Umbilical cord (tissue), 1 donor: ENCODE measurements at regions not wholly inside any gene's neighbourhood (a gene's known extent, or its start where the extent isn't known, plus 50 kb on each side); places are given as distances from the start of the nearest gene placed in this dataset.
A peak's percentile ranks its signal among the peaks of the same experiment; 100 is the strongest.
"Not testable (repeated sequence)": the region's sequence is repeated elsewhere in the genome, so short reads cannot be mapped to it uniquely, and the experiment has no call there.

Experiments
- DNase-seq: peaks from one replicate; pipeline ENCODE4 v3.0.0-alpha.2; 2015; ENCODE audit warnings: low spot score

DNA sequence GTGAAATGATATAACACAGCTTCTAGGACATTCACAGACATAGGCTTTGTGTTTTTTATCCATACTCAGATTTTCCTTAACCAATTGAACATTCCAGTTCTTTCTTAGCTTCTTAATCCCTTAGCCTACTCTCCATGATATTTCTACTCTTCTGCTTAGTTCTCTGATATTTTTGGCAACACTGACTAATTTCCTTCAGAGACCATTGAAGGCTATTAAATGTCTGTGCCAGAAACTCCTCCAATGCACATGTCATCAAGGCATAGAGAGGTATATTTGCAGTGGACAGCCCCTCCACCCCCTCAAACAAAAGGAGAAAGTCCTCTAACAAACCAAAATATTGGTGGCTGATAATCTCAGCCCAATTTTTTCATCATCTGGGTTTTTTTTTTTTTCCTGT, 105.9 kb upstream of the TSC22D2 start:
- peak; percentile 17 for DNase-seq

DNA sequence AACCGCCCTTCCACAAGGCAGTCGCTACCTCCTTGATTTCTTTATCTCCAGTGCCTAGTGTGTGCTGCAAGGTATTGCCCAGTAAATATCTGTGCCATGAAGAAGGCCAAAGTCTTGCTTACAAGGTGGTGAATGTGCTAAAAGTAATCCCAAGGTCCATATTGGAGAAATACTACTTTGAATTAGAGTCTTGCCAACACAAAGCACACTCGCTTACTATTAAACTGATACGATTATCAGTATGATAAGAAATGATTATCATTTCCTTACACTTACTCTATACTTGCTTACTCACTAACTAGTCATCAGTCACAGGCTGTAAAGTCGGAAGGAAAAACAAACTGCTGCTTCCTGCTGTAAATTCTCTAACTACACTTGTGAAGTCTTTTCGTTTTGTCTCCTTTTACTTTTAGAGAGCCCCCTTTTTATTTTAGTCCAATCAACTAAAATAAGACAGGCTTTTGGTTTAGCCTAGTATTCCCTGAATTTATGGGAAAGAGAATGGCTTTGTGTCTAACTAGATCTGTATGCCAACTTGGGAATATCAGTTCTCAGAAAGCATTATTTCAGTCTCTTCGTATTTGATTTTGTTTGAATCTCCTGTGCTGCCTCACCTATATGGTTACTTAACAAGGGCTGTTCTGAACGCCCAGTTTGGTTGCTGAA, 107.1 kb upstream of the TSC22D2 start:
- DNase-seq = no peak

DNA sequence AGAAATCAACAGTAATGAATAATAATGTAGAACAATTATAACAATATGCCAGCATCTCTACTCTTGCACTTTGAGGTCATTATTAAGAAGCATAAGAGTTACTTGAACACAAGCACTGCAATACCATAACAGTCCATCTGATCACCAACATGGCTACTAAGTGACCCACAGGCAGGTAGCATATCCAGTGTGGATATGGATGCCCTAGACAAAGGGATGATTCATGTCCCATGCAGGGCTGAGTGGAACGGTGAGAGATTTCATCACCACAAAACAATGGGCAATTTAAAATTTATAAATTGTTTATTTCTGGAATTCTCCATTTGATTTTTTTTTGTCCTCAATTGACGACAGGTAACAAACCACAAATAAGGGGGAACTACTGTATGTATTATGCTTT, 107.7 kb upstream of the TSC22D2 start:
- no peak for DNase-seq

DNA sequence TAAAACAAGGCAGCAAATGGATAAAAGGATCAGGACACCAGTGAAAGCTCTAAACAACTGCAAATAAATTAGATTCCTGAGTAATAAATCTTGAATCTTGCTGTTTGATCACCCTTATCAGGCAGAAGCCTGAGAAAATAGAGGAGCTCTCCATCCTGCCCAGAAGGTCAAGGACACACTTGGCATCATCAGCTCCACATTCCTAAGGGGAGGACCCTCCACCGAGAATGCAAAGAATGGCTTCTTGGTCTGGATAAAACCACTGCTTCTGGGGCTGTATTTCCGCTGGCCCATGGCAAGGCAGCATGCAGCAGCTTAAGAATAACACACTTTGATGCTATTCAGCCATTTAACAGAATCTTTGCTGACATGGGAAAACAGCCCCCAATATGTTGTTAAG, 108.9 kb upstream of the TSC22D2 start:
- DNase-seq = peak; percentile 20

DNA sequence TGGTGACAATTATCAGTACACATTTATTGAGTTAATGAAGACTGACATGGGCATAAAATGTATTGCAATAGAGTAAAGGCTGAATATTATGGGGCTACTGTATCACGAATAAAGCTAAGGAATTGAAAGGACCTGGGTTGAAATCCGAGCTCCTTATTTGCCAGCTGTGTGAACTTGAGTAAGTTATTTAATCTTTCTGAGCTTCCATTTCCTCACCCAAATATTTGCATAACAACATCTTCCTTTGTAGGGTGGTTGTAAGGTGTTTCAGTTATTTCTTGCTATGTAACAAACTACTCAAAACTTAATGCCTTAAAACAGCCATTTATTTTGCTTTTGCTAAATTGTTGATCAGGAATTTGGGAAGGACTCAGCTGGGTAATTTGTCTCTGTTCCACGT, 111.1 kb upstream of the TSC22D2 start:
- DNase-seq = no peak

DNA sequence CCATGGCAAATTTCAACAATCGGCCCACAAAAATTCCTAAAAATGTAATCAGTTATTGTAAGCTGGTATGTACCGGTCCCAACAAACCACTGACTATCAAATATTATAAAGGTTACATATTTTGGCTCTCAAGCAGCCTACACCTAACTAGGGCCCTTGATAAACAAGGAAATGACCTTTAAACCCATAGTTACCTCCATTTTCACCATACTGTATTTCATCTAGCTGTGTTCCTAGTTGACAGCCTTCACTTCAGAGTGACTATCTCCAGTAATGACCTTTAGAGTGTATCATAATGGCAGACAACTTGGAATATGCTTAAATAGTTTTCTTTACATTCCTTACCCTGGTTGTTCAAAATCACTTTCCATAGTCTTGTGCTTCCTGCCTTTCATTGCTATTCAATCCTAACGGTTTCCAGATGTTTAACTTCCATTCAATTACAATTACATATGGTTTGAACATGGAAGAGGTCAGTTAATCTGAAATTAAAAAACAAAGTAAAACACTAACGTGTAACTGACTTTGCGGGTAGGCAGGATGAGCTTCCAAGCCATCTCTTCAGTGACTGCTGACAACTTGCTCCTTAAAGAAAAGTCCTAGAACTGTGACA, 111.9 kb upstream of the TSC22D2 start:
- DNase-seq = no peak

DNA sequence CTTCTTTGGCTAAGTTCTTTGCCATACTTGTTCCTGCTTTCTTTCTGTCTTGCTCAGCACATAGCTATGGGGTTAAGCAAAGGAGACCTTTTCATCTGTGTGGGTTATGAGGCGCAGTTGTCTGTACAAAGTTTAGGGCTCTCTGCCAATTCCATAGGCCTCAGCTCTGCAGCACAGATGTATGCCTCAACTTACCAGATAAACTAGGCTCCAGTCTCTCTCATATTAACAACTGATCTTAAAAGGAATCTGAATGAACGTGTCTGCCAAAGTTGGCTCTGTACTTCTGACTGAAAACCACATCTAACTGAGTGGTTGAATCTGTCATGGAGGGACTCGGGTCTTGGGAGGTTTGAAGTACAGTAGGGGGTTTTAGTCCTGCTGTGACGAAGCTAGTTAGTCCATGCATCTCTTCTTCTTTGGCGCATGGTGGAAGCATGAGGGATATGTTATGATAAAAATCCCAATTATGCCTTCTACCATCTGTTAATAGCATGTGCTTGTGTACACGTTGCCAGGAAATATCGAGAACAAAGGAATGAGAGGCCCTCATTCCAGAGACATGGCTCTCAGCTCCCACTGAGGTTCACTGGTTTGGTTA, 114.6 kb upstream of the TSC22D2 start:
- DNase-seq = peak; percentile 96

DNA sequence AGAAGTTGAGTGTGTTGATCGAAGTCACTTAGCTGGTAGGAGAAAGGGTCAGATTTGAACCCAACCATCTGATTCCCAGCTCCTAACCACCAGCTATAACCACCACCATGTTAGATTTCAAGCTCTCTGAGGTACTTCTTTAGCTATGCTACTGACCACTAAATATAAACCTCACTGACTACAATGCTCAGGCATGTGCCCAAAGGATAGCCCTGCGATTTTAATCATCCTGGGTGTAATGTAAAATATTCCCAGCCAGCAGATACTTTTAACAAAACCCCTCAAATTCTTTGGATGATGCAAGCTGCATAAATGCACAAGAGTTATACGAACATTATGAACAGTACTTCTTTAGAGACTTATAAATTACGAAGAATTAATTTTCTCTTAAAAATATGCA, 115.2 kb upstream of the TSC22D2 start:
- DNase-seq = no peak

DNA sequence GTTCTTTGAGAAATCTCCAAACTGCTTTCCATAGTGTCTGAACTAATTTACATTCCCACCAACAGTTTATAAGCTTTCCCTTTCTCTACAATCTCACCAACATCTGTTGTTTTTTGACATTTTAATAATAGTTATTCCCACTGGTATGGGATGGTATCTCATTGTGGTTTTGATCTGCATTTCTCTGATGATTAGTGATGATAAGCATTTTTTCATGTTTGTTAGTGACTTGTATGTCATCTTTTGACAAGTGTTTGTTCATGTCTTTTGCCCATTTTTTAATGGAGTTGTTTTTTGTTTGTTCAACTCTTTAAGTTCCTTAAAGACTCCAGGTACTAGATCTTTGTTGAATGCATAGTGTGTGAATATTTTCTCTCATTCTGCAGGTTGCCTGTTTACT, 116.6 kb upstream of the TSC22D2 start:
- DNase-seq = no peak

DNA sequence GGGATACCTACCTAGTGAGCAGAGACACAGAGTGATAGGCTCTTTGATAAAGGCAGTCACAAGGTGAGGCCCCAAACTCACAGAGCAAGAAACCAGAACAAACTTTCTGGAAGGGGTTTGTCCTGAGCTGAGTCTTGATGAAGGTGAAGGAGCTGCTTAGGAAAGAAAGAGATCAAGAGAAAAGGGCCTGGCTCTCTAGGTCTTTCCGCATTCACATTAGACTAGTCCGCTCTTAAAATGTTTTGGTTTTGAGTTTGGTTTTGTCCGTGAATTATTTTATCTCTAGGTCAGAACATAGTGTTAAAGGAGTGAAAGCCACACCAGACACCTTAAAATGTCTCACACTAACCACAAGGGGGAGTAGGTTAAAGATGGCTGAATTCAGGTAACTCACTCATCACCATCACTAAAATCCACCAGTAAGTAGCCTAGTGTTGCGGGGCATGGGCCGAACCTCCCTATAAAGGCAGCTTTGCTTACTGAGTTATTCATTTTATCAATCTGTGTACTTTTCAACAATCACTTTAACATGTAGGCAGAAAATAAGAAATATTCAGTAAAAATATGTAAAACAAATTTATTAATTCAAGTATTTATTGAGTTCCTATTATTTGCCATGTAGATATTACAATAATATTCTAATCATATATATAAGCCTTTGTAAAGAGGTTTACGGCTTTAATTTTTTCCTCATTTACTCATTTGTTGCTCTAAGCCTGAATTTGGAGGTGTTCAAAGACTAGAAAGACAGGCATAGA, 121.5 kb upstream of the TSC22D2 start:
- no peak for DNase-seq

DNA sequence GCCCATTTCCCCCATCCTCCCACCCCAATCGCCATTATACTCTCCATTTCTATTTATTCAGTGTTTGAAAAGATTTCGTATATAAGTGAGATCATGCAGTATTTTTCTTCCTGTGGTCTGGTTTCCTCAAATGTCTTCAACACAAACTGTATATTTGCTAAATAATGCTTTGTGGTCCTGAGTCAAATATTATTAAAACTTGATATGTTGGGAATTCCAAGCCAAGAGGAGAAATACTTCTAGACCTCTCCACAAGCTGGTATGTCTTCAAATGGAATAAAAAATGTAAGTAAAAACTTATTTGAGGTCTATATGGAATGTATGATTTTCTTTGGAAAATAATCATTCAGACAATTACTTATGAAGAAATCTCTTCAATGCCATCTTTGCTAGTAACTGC, 122.5 kb upstream of the TSC22D2 start:
- no peak for DNase-seq

DNA sequence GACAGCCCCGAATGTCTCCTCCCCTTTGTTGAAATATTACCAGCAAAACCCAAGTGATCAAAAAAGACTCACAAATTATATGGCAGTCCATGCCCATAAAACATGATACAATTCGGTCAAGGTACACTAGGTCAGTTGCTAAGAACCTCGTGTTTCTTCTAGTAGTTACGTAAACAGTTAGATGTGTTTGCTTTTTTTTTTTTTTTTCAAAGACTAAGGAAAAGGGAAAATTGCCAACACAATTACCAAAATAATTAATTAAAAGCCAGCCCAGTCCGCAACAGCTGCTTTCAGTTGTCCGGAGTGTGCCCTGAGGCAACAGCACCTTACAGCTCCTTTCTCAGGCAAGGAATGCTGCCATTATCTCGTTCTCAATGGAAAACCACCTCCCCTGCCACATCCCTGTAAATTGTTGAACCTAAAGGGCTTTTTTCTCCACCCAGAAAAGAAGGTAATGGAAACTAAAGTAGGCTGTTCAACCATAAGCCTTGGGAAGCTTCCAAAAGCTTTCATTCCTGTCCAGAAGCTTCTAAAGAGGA, 129.2 kb upstream of the TSC22D2 start:
- peak; percentile 89 for DNase-seq

DNA sequence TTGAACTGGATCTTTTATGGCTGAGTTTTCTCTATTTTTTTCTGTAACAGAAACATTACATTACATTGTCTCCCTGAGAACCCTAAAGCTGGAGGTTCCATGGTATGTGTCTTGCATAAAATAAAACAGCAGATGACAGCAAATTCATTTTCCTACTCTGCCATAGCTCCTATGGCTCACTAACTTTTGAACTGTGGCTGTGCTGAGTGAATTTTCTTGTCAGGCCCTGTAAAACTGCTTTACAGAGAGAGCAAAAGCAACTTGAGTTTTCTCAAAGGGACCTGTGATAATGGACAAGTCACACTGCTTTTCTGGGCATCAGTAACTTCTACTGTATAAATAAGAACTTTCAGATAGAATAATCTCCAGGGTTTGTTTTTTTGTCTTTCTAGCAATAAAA, 129.9 kb upstream of the TSC22D2 start:
- peak; percentile 73 for DNase-seq

DNA sequence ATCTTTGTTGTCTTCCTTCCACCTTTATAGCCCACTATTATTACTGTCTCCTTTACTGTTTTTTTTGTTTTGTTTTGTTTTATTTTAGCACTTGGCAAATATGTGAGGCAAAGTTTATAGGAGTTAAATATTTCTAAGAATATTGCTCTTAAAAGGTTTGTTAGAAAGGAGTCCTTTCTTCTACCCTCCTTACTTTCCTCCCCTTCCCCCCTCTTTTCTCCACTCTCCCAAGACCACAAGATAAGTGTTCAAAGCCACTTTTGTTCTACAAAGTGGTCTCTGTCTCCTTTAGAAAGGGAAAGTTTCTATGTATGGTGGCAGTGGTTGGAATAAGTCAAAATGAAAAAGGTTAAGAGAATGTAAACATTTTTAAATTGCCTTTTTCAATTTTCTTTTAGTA, 130.7 kb upstream of the TSC22D2 start:
- DNase-seq = no peak

DNA sequence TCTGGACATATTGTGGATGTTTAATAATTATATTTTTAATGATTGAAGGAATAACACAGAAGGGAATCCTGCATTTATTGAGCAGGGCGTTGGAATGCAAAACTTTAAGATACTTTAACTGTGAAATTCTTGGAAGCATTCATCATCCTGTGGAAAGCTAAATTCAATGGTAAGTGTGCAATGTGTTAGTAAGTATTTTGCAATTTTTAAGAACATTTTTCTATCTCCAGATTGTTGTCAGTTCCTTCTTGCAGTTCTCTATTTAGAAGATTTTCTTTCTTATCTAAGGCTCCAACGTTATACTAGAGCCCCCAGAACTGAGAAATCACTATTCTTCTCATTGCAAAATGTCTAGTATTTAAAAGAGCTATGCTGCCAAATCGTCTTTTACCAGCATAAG, 132.2 kb upstream of the TSC22D2 start:
- DNase-seq = peak; percentile 38

DNA sequence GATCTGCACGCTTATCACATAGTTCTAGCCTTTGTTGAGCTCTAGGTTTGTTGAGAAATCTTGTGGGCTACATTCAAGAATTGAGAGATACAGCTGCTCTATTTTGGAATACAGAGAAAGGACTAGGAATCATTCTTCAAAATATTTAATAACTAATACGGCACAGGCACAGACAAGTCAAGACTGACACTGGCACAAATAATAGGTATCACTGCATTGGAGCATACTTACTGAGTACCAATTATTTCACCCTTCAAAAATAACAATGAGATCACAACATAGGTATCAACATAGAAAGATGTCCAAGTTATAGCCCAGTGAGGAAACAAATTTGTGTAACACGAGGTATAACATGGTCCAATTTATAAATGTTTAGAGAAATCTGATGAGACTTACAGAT, 133.7 kb upstream of the TSC22D2 start:
- DNase-seq = no peak

DNA sequence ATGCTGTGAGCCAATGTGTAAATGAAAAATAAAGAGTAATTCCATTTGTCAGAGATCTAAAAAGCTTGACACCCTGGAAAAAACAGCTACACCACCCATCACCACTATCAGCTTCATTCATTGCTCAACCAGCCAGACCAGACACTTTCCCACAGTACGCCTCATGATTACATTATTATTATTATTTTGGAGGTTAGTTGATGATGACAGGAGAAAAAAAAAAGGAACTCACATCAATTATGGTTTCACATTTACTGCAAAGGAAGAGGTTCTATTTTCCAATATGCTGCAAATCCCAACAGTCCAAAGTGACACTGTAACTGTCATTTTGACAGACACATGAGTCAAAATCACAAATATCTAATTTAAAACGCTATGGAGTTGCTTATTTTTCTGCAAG, 134.7 kb upstream of the TSC22D2 start:
- DNase-seq = no peak

DNA sequence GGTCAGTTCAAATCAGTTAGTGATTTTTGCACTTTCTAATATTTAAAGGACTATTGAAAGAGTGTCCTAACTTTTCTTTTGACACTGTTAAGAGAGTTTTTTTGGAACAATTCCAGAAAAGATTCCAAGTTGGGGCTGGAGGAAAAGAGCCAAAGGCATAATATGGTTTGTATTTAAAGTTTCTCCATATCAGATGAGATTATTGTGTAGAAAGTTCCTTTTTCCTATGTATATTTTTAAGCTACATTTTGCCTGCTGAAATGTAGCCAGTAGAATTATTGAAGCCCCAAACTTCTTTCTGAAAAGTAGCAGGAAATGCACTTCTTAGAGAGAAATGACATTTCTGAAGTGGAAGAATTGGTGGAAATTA, 136.5 kb upstream of the TSC22D2 start:
- peak; percentile 38 for DNase-seq

DNA sequence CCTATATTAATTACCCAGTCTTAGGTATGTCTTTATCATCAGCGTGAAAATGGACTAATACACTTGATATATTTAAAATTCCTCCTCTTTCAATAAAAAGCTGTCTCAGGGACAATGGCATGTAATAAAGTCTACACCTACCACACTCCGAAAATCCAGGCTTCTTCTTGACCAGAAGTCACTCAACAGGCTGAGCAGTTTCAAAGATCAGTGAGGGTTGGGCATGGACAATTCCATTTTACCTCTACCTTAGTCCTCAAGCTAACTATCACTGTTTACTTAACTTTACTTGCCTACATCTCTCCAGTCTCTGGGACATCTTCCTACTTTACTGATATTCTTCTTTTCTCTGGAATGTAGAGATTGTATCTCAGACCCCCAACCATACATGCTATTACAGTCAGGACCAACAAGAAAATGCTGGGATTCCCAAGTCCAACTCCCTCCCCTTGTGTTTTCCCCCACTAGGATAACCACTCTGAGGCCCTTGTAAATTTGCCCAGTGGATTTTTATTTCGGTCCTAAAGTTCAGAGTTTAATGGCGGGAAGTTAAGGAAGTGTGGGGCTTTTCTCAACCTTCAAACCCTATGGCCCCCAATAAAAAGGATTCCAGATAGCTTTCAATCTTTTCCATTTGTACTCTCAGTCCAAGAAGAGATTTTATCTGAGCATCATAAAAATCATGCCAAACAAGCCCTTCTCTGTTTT, 137.1 kb upstream of the TSC22D2 start:
- no peak for DNase-seq

DNA sequence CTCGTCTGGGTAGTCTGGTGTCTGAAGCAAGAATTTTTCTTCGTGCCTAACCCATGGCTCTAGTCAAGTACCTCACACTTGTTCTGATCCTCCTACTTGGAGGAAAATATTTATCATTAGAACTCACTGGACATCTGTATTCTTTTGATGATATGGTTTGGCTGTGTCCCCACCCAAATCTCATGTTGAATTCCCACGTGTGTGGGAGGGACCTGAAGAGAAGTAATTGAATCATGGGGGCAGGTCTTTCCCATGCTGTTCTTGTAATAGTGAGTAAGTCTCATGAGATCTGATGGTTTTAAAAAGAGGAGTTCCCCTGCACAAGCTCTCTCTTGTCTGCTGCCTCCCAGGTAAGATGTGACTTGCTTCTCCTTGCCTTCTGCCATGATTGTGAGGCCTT, 137.7 kb upstream of the TSC22D2 start:
- not testable (repeated sequence) for DNase-seq

DNA sequence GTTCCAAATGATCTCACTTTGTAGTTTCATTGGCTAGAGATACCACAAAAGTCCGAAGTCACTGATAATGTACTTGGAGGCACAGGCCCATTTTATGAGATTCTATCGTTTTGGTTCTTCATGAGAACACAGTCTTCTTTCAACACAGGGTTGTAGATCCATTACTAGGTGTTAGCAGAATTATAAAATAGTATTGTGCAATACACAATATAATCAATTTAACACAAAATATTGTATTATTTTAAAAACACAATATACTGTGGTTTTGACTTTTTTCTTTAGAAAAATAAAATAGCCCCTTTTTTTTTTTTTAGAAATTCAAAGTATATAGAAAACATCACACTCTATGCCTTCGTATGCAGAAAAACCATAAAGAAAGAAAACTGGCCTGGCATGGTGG, 138.6 kb upstream of the TSC22D2 start:
- DNase-seq = peak; percentile 47
